ENCODE measurements at regions not wholly inside any gene's neighbourhood (a gene's known extent, or its start where the extent isn't known, plus 50 kb on each side); places are given as distances from the start of the nearest gene placed in this dataset.

- H3K4me1 Mint-ChIP-seq, result peaks cover 2% of the 10 kb centered on the region
- no peaks in the 10 kb centered on the region for H3K9me3 ChIP-seq (ENCODE audit: control insufficient read depth, low read length, poor library complexity, severe bottlenecking)
- H3K27ac Mint-ChIP-seq, result no peak overlapping the region
- ATAC-seq, result no peak
- no peaks in the 10 kb centered on the region for H3K36me3 Mint-ChIP-seq (ENCODE audit: low read depth)
- no peak overlapping the region for H3K4me3 Mint-ChIP-seq
- no peak for DNase-seq
- peaks cover 8% of the 10 kb centered on the region for H3K27me3 Mint-ChIP-seq
These were observed 122.8 kb upstream of the COL21A1 start for GRCh38 chr6:56370127-56370540.

- Mint-ChIP-seq H3K4me1 (peaks cover 2% of the 10 kb centered on the region), H3K27me3 (peaks cover 19% of the 10 kb centered on the region), H3K4me3 (no peak overlapping the region), H3K36me3 (ENCODE audit: low read depth) (no peaks in the 10 kb centered on the region), H3K27ac (no peak overlapping the region)
- no peak for ATAC-seq
- DNase-seq, result no peak
- H3K9me3 ChIP-seq (ENCODE audit: control insufficient read depth, low read length, poor library complexity, severe bottlenecking), result no peaks in the 10 kb centered on the region
These were observed 121.1 kb upstream of the COL21A1 start for GRCh38 chr6:56368491-56368890.

- Mint-ChIP-seq H3K36me3 (ENCODE audit: low read depth) (no peaks in the 10 kb centered on the region), H3K27ac (no peak overlapping the region), H3K27me3 (peaks cover 29% of the 10 kb centered on the region), H3K4me1 (peaks cover 2% of the 10 kb centered on the region), H3K4me3 (no peak overlapping the region)
- no peak for ATAC-seq
- DNase-seq, result no peak
- H3K9me3 ChIP-seq (ENCODE audit: control insufficient read depth, low read length, poor library complexity, severe bottlenecking), result no peaks in the 10 kb centered on the region
These were observed 118.9 kb upstream of the COL21A1 start for GRCh38 chr6:56366141-56366852.

- Mint-ChIP-seq H3K4me3 (no peak overlapping the region), H3K36me3 (ENCODE audit: low read depth) (no peaks in the 10 kb centered on the region), H3K4me1 (no peaks in the 10 kb centered on the region), H3K27ac (no peak overlapping the region), H3K27me3 (peaks cover 29% of the 10 kb centered on the region)
- DNase-seq (no peak), ATAC-seq (no peak)
- no peaks in the 10 kb centered on the region for H3K9me3 ChIP-seq (ENCODE audit: control insufficient read depth, low read length, poor library complexity, severe bottlenecking)
These were observed 117.5 kb upstream of the COL21A1 start for GRCh38 chr6:56364827-56365339.

GRCh38 chr6:56364431-56364826 is 117.0 kb upstream of the COL21A1 start:
- ATAC-seq (no peak), DNase-seq (no peak)
- Mint-ChIP-seq H3K27me3 (peaks cover 29% of the 10 kb centered on the region), H3K4me1 (no peaks in the 10 kb centered on the region), H3K4me3 (no peak overlapping the region), H3K27ac (no peak overlapping the region), H3K36me3 (ENCODE audit: low read depth) (no peaks in the 10 kb centered on the region)
- no peaks in the 10 kb centered on the region for H3K9me3 ChIP-seq (ENCODE audit: control insufficient read depth, low read length, poor library complexity, severe bottlenecking)

GRCh38 chr6:56363796-56364430 is 116.5 kb upstream of the COL21A1 start:
- H3K9me3 ChIP-seq (ENCODE audit: control insufficient read depth, low read length, poor library complexity, severe bottlenecking), result no peaks in the 10 kb centered on the region
- no peak for DNase-seq
- Mint-ChIP-seq H3K4me3 (no peak overlapping the region), H3K36me3 (ENCODE audit: low read depth) (no peaks in the 10 kb centered on the region), H3K4me1 (peaks cover 2% of the 10 kb centered on the region), H3K27ac (no peak overlapping the region), H3K27me3 (peaks cover 29% of the 10 kb centered on the region)
- ATAC-seq, result no peak

GRCh38 chr6:56361812-56362211 is 114.4 kb upstream of the COL21A1 start:
- ATAC-seq, result no peak

GRCh38 chr6:56359201-56359899 is 112.0 kb upstream of the COL21A1 start:
- DNase-seq (peak in 2 of 3 donors; percentile 13 to 30), ATAC-seq (peak; percentile 77)
- Mint-ChIP-seq H3K36me3 (ENCODE audit: low read depth) (no peaks in the 10 kb centered on the region), H3K27ac (no peak overlapping the region), H3K27me3 (peaks cover 14% of the 10 kb centered on the region), H3K4me3 (no peak overlapping the region), H3K4me1 (peaks cover 2% of the 10 kb centered on the region)
- H3K9me3 ChIP-seq (ENCODE audit: control insufficient read depth, low read length, poor library complexity, severe bottlenecking), result no peaks in the 10 kb centered on the region

More at GRCh38 chr6:56361812-56362211, 114.4 kb upstream of the COL21A1 start:
- no peak for DNase-seq
- H3K36me3 Mint-ChIP-seq (ENCODE audit: low read depth), result no peaks in the 10 kb centered on the region
- peaks cover 2% of the 10 kb centered on the region for H3K4me1 Mint-ChIP-seq
- no peak overlapping the region for H3K4me3 Mint-ChIP-seq
- no peak overlapping the region for H3K27ac Mint-ChIP-seq
- no peaks in the 10 kb centered on the region for H3K9me3 ChIP-seq (ENCODE audit: control insufficient read depth, low read length, poor library complexity, severe bottlenecking)
- H3K27me3 Mint-ChIP-seq, result peaks cover 24% of the 10 kb centered on the region

- ATAC-seq (no peak), DNase-seq (no peak)
- Mint-ChIP-seq H3K4me1 (peaks cover 2% of the 10 kb centered on the region), H3K4me3 (no peak overlapping the region), H3K36me3 (ENCODE audit: low read depth) (no peaks in the 10 kb centered on the region), H3K27me3 (peaks cover 4% of the 10 kb centered on the region), H3K27ac (no peak overlapping the region)
- H3K9me3 ChIP-seq (ENCODE audit: control insufficient read depth, low read length, poor library complexity, severe bottlenecking), result no peaks in the 10 kb centered on the region
These were observed 110.4 kb upstream of the COL21A1 start for GRCh38 chr6:56357616-56358373.

- Mint-ChIP-seq H3K27ac (no peak overlapping the region), H3K4me1 (peaks cover 2% of the 10 kb centered on the region), H3K36me3 (ENCODE audit: low read depth) (no peaks in the 10 kb centered on the region), H3K4me3 (no peak overlapping the region), H3K27me3 (no peaks in the 10 kb centered on the region)
- no peaks in the 10 kb centered on the region for H3K9me3 ChIP-seq (ENCODE audit: control insufficient read depth, low read length, poor library complexity, severe bottlenecking)
- DNase-seq (no peak), ATAC-seq (no peak)
These were observed 109.0 kb upstream of the COL21A1 start for GRCh38 chr6:56356426-56356825.

GRCh38 chr6:56353860-56354259 is 106.5 kb upstream of the COL21A1 start:
- Mint-ChIP-seq H3K27me3 (peaks cover 5% of the 10 kb centered on the region), H3K27ac (no peak overlapping the region), H3K4me3 (no peak overlapping the region), H3K36me3 (ENCODE audit: low read depth) (no peaks in the 10 kb centered on the region), H3K4me1 (no peaks in the 10 kb centered on the region)
- ATAC-seq (no peak), DNase-seq (no peak)
- no peaks in the 10 kb centered on the region for H3K9me3 ChIP-seq (ENCODE audit: control insufficient read depth, low read length, poor library complexity, severe bottlenecking)

- peaks cover 20% of the 10 kb centered on the region for H3K27me3 Mint-ChIP-seq
- H3K36me3 Mint-ChIP-seq (ENCODE audit: low read depth), result no peaks in the 10 kb centered on the region
- no peak overlapping the region for H3K27ac Mint-ChIP-seq
- no peak for DNase-seq
- no peaks in the 10 kb centered on the region for H3K4me1 Mint-ChIP-seq
- no peaks in the 10 kb centered on the region for H3K9me3 ChIP-seq (ENCODE audit: control insufficient read depth, low read length, poor library complexity, severe bottlenecking)
- no peak for ATAC-seq
- H3K4me3 Mint-ChIP-seq, result no peak overlapping the region
These were observed 103.4 kb upstream of the COL21A1 start for GRCh38 chr6:56350628-56351260.
